Dedifferentiated amniotic fluid mesenchymal stem cell (primary cell): ENCODE measurements at regions not wholly inside any gene's neighbourhood (a gene's known extent, or its start where the extent isn't known, plus 50 kb on each side); places are given as distances from the start of the nearest gene placed in this dataset.
"Not testable (repeated sequence)": the region's sequence is repeated elsewhere in the genome, so short reads cannot be mapped to it uniquely, and the experiment has no call there.

Source experiments
- DNase-seq: peaks from one replicate; pipeline ENCODE4 v3.0.0-alpha.2; 2016; ENCODE audit errors: extremely low spot score

- DNase-seq, result no peak
These were observed 766.9 kb upstream of the IGFBP7 start for GRCh38 chr4:57877047-57877458.

- DNase-seq, result no peak
These were observed 765.7 kb upstream of the IGFBP7 start for GRCh38 chr4:57875829-57876392.

GRCh38 chr4:57866468-57867171, 756.4 kb upstream of the IGFBP7 start:
- DNase-seq, result no peak

GRCh38 chr4:57865264-57865663, 755.1 kb upstream of the IGFBP7 start:
- DNase-seq, result no peak

- DNase-seq, result no peak
These were observed 744.6 kb upstream of the IGFBP7 start for GRCh38 chr4:57854748-57855147.

GRCh38 chr4:57850141-57850540, 740.0 kb upstream of the IGFBP7 start:
- DNase-seq, result no peak

- DNase-seq, result no peak
These were observed 721.9 kb upstream of the IGFBP7 start for GRCh38 chr4:57832083-57832482.

GRCh38 chr4:57789666-57790065, 679.5 kb upstream of the IGFBP7 start:
- DNase-seq, result no peak

- DNase-seq, result no peak
These were observed 667.7 kb upstream of the IGFBP7 start for GRCh38 chr4:57777876-57778275.

- no peak for DNase-seq
These were observed 664.5 kb upstream of the IGFBP7 start for GRCh38 chr4:57774681-57775080.

- DNase-seq, result no peak
These were observed 664.0 kb upstream of the IGFBP7 start for GRCh38 chr4:57774171-57774570.

- no peak for DNase-seq
These were observed 656.2 kb upstream of the IGFBP7 start for GRCh38 chr4:57766341-57766740.

GRCh38 chr4:57764856-57765255, 654.7 kb upstream of the IGFBP7 start:
- DNase-seq, result no peak

GRCh38 chr4:57763070-57763469, 652.9 kb upstream of the IGFBP7 start:
- no peak for DNase-seq

GRCh38 chr4:57740625-57741190, 630.5 kb upstream of the IGFBP7 start:
- no peak for DNase-seq

- no peak for DNase-seq
These were observed 626.6 kb upstream of the IGFBP7 start for GRCh38 chr4:57736781-57737180.

- no peak for DNase-seq
These were observed 624.0 kb upstream of the IGFBP7 start for GRCh38 chr4:57734104-57734670.

GRCh38 chr4:57729775-57730570, 619.8 kb upstream of the IGFBP7 start:
- DNase-seq, result not testable (repeated sequence)

- DNase-seq, result no peak
These were observed 616.0 kb upstream of the IGFBP7 start for GRCh38 chr4:57726154-57726553.

- DNase-seq, result no peak
These were observed 609.3 kb upstream of the IGFBP7 start for GRCh38 chr4:57719456-57719855.

GRCh38 chr4:57714313-57714712, 604.1 kb upstream of the IGFBP7 start:
- DNase-seq, result not testable (repeated sequence)

GRCh38 chr4:57710053-57710452, 599.9 kb upstream of the IGFBP7 start:
- no peak for DNase-seq
